Caco-2 (cell line): ENCODE measurements at regions not wholly inside any gene's neighbourhood (a gene's known extent, or its start where the extent isn't known, plus 50 kb on each side); places are given as distances from the start of the nearest gene placed in this dataset.

Experiments
- BruUV-seq: library from RNA; stranded (reverse); fragments of 400-500 nt; replicated peaks from 2 replicates; lab custom pipeline; 2021; lab: Mats Ljungman, UMichigan
- CTCF ChIA-PET: fragments of 300-600 bp; sonication (Branson Sonifier 250); formaldehyde crosslinking; loops from one replicate; lab custom pipeline; 2022; ENCODE audit warnings: antibody characterized with exemption; lab: Charles Lee
- POLR2A ChIA-PET: fragments of 300-600 bp; sonication (Branson Sonifier 250); formaldehyde crosslinking; loops from one replicate; lab custom pipeline; 2022; ENCODE audit warnings: antibody characterized with exemption; lab: Charles Lee
- DNase-seq, 2 experiments: peaks; one replicate each; pipeline versions ENCODE4 v3.0.0 to v3.0.0-alpha.2; 2020 to 2022
- H3K27me3 ChIP-seq: replicated peaks from 2 replicates; pipeline ENCODE4 v1.6.0; 2011; ENCODE audit warnings: low read length; ENCODE audit not compliant: control insufficient read depth, insufficient read depth
- H3K36me3 ChIP-seq: 2 replicates; pipeline ENCODE4 v1.5.1; 2011; ENCODE audit warnings: low read length; ENCODE audit not compliant: control insufficient read depth, insufficient read depth
- H3K4me1 ChIP-seq: fragments of 250-450 bp; sonication (Bioruptor Pico); 2 replicates; pipeline ENCODE4 v1.5.1; 2020; ENCODE audit warnings: mild to moderate bottlenecking
- H3K4me3 ChIP-seq: 2 replicates; pipeline ENCODE4 v1.5.1; 2011; ENCODE audit warnings: low read depth, mild to moderate bottlenecking, control low read depth, low read length
- H3K9me3 ChIP-seq: fragments of 250-450 bp; sonication (Bioruptor Pico); 2 replicates; pipeline ENCODE4 v1.5.1; 2020; ENCODE audit warnings: mild to moderate bottlenecking, moderate library complexity
- H3K27ac Mint-ChIP-seq: one replicate; pipeline ENCODE4 v1.8.0; 2022; ENCODE audit warnings: mixed read lengths; ENCODE audit not compliant: unreplicated experiment
- H3K27me3 Mint-ChIP-seq: one replicate; pipeline ENCODE4 v1.8.0; 2022; ENCODE audit warnings: mixed read lengths; ENCODE audit not compliant: insufficient read depth, unreplicated experiment
- H3K36me3 Mint-ChIP-seq: one replicate; pipeline ENCODE4 v1.8.0; 2022; ENCODE audit warnings: mild to moderate bottlenecking, mixed read lengths; ENCODE audit not compliant: insufficient read depth, unreplicated experiment
- H3K4me1 Mint-ChIP-seq: one replicate; pipeline ENCODE4 v1.8.0; 2022; ENCODE audit warnings: low read depth, mixed read lengths; ENCODE audit not compliant: unreplicated experiment
- H3K4me3 Mint-ChIP-seq: one replicate; pipeline ENCODE4 v1.8.0; 2022; ENCODE audit warnings: mild to moderate bottlenecking, moderate library complexity, mixed read lengths; ENCODE audit not compliant: unreplicated experiment
- H3K9me3 Mint-ChIP-seq: one replicate; pipeline ENCODE4 v1.8.0; 2022; ENCODE audit warnings: mixed read lengths; ENCODE audit not compliant: unreplicated experiment
- CTCF ChIP-seq, 2 experiments: fragments of 200-600 bp in 1 of 2; IDR thresholded peaks; 1 replicate in 1 of 2; 2 replicates in 1 of 2; pipeline versions ENCODE4 v1.5.1 to v1.8.0; 2011 to 2022; ENCODE audit warnings: antibody characterized with exemption in 1 of 2, control low read depth in 1 of 2, inconsistent platforms in 1 of 2, low read depth in 1 of 2, low read length in 1 of 2, mild to moderate bottlenecking in 1 of 2, moderate library complexity in 1 of 2; ENCODE audit not compliant: insufficient read depth in 1 of 2, severe bottlenecking in 1 of 2, unreplicated experiment in 1 of 2
- intact Hi-C: fragments of 100-400 bp; cut with micrococcal nuclease; formaldehyde crosslinking; loops from one replicate; pipeline ENCODE4 v1.10.0; 2022; ENCODE audit not compliant: unreplicated experiment

DNA sequence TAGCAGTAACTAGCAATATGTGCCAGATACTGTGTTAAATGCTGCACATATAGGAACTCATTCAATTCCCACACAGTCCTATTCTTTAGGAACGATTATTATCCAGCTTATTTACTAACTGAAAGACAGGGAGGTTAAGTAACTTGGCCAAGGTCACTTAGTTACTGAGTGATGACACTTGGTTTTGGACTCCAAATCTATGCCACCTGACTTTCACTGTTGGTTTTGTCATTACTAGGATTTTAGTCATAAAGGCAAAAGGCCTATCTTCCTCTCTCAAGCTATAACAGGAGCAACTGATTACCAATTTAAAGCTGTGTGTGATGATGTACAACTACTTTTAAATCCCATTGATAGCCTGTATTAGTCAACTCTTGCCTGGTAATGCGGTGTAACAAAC, 138.9 kb upstream of the STX18 start:
- ChIA-PET POLR2A (no interaction called here), CTCF (no interaction called here)
- intact Hi-C loops = no loop called here
- Histone ChIP-seq H3K4me3 (no peak overlapping the region), H3K9me3 (no peaks in the 10 kb centered on the region), H3K36me3 (no peaks in the 10 kb centered on the region), H3K4me1 (peaks cover 17% of the 10 kb centered on the region), H3K27me3 (no peaks in the 10 kb centered on the region)
- H3K9me3 Mint-ChIP-seq = no peaks in the 10 kb centered on the region
- BruUV-seq = no TSS peak
- H3K27me3 Mint-ChIP-seq = no peaks in the 10 kb centered on the region
- H3K4me3 Mint-ChIP-seq = no peak overlapping the region
- no peak for TF ChIP-seq CTCF (IDR thresholded peaks at IDR 0.05; ENCODE audit: insufficient read depth in 1 of 2, low read depth in 1 of 2, low read length in 1 of 2, severe bottlenecking in 1 of 2, unreplicated experiment in 1 of 2)
- H3K27ac Mint-ChIP-seq = no peak overlapping the region
- DNase-seq = no peak
- H3K36me3 Mint-ChIP-seq = no peaks in the 10 kb centered on the region
- peaks cover 12% of the 10 kb centered on the region for H3K4me1 Mint-ChIP-seq

DNA sequence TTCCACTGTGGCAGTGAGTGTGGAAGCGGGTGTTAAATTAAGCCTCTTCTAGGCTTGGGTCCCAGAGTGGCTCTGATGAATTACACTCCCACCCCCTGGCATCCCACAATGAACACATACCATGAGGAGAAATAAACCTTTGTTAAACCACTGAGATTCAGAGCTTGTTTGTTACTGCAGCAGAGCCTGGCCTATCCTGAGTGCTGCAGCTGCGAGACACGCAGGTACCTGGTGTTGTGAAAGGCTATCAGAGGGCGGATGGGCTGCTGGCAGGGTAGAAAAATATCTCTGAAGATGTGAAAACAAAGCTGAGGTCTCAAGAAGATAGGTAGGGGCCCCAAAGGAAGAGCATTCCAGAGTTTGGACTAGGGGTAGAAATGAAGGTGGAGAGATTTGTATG, 138.4 kb upstream of the STX18 start:
- H3K4me3 Mint-ChIP-seq = no peak overlapping the region
- no peaks in the 10 kb centered on the region for H3K9me3 Mint-ChIP-seq
- no peak for DNase-seq
- ChIA-PET CTCF (no interaction called here), POLR2A (no interaction called here)
- BruUV-seq = no TSS peak
- H3K27me3 Mint-ChIP-seq = no peaks in the 10 kb centered on the region
- no peaks in the 10 kb centered on the region for H3K9me3 ChIP-seq
- peaks cover 18% of the 10 kb centered on the region for H3K4me1 ChIP-seq
- H3K27ac Mint-ChIP-seq = no peak overlapping the region
- no peaks in the 10 kb centered on the region for H3K27me3 ChIP-seq
- no peaks in the 10 kb centered on the region for H3K36me3 Mint-ChIP-seq
- H3K4me1 Mint-ChIP-seq = peaks cover 18% of the 10 kb centered on the region
- intact Hi-C loops = no loop called here
- H3K4me3 ChIP-seq = no peak overlapping the region
- TF ChIP-seq CTCF (IDR thresholded peaks at IDR 0.05; ENCODE audit: insufficient read depth in 1 of 2, low read depth in 1 of 2, low read length in 1 of 2, severe bottlenecking in 1 of 2, unreplicated experiment in 1 of 2) = no peak
- H3K36me3 ChIP-seq = no peaks in the 10 kb centered on the region

GRCh38 chr4:4677556-4678522, 136.0 kb upstream of the STX18 start:
- no peaks in the 10 kb centered on the region for H3K27me3 Mint-ChIP-seq
- no peaks in the 10 kb centered on the region for H3K36me3 Mint-ChIP-seq
- CTCF ChIA-PET = no interaction called here
- Histone ChIP-seq H3K27me3 (no peaks in the 10 kb centered on the region), H3K9me3 (no peaks in the 10 kb centered on the region), H3K4me1 (peaks cover 29% of the 10 kb centered on the region), H3K36me3 (no peaks in the 10 kb centered on the region), H3K4me3 (no peak overlapping the region)
- H3K4me3 Mint-ChIP-seq = no peak overlapping the region
- DNase-seq = peak in 1 of 2 experiments; percentile 17
- peak overlapping the region; percentile 37 for H3K27ac Mint-ChIP-seq
- POLR2A ChIA-PET = interaction anchor here (0.6 kb wide), 1 partner anchor 103 kb away, joined by 12 read pairs; no protein-coding TSS in a partner anchor
- H3K9me3 Mint-ChIP-seq = peaks cover 9% of the 10 kb centered on the region
- intact Hi-C loops = no loop called here
- H3K4me1 Mint-ChIP-seq = peaks cover 29% of the 10 kb centered on the region
- TF ChIP-seq CTCF (IDR thresholded peaks at IDR 0.05; ENCODE audit: insufficient read depth in 1 of 2, low read depth in 1 of 2, low read length in 1 of 2, severe bottlenecking in 1 of 2, unreplicated experiment in 1 of 2) = peak; percentile 15 to 44
- no TSS peak for BruUV-seq
